ENCODE measurements at regions not wholly inside any gene's neighbourhood (a gene's known extent, or its start where the extent isn't known, plus 50 kb on each side); places are given as distances from the start of the nearest gene placed in this dataset.

- DNase-seq (ENCODE audit: low spot score) (no peak), ATAC-seq (no peak)
- TF ChIP-seq, protein P1, sequence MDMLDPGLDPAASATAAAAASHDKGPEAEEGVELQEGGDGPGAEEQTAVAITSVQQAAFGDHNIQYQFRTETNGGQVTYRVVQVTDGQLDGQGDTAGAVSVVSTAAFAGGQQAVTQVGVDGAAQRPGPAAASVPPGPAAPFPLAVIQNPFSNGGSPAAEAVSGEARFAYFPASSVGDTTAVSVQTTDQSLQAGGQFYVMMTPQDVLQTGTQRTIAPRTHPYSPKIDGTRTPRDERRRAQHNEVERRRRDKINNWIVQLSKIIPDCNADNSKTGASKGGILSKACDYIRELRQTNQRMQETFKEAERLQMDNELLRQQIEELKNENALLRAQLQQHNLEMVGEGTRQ (CRISPR knock-in tag; IDR thresholded peaks at IDR 0.05), result no peak
- TF ChIP-seq CREB1 (CRISPR knock-in tag; IDR thresholded peaks at IDR 0.05) (no peak), NR3C1 (CRISPR knock-in tag; conservative IDR thresholded peaks at IDR 0.05; ENCODE audit: low read depth) (no peak), ZNF423 (CRISPR knock-in tag; IDR thresholded peaks at IDR 0.05) (no peak), HMGXB4 (CRISPR knock-in tag; IDR thresholded peaks at IDR 0.05) (no peak), PRRX2 (CRISPR knock-in tag; IDR thresholded peaks at IDR 0.05) (no peak), ZNF219 (CRISPR knock-in tag; IDR thresholded peaks at IDR 0.05; ENCODE audit: borderline replicate concordance) (no peak), PRDM15 (CRISPR knock-in tag; IDR thresholded peaks at IDR 0.05) (no peak), AFF4 (CRISPR knock-in tag; IDR thresholded peaks at IDR 0.05; ENCODE audit: borderline replicate concordance) (no peak), SOX15 (CRISPR knock-in tag; IDR thresholded peaks at IDR 0.05) (no peak), ZSCAN18 (CRISPR knock-in tag; IDR thresholded peaks at IDR 0.05) (no peak)
- TF ChIP-seq, protein P2, sequence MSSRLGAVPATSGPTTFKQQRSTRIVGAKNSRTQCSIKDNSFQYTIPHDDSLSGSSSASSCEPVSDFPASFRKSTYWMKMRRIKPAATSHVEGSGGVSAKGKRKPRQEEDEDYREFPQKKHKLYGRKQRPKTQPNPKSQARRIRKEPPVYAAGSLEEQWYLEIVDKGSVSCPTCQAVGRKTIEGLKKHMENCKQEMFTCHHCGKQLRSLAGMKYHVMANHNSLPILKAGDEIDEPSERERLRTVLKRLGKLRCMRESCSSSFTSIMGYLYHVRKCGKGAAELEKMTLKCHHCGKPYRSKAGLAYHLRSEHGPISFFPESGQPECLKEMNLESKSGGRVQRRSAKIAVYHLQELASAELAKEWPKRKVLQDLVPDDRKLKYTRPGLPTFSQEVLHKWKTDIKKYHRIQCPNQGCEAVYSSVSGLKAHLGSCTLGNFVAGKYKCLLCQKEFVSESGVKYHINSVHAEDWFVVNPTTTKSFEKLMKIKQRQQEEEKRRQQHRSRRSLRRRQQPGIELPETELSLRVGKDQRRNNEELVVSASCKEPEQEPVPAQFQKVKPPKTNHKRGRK (CRISPR knock-in tag; IDR thresholded peaks at IDR 0.05; ENCODE audit: borderline replicate concordance), result no peak
- TF ChIP-seq, protein P3, sequence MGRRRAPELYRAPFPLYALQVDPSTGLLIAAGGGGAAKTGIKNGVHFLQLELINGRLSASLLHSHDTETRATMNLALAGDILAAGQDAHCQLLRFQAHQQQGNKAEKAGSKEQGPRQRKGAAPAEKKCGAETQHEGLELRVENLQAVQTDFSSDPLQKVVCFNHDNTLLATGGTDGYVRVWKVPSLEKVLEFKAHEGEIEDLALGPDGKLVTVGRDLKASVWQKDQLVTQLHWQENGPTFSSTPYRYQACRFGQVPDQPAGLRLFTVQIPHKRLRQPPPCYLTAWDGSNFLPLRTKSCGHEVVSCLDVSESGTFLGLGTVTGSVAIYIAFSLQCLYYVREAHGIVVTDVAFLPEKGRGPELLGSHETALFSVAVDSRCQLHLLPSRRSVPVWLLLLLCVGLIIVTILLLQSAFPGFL (CRISPR knock-in tag; IDR thresholded peaks at IDR 0.05; ENCODE audit: borderline replicate concordance), result no peak
- H3K27ac Mint-ChIP-seq, result no peak overlapping the region
- CTCF ChIA-PET, result no interaction called here
- H3K4me3 Mint-ChIP-seq, result no peak overlapping the region
- H3K4me1 Mint-ChIP-seq, result peaks cover 9% of the 10 kb centered on the region
- peaks cover 13% of the 10 kb centered on the region for H3K9me3 Mint-ChIP-seq
- peaks cover 12% of the 10 kb centered on the region for H3K36me3 Mint-ChIP-seq
- POLR2A ChIA-PET, result no interaction called here
- no peaks in the 10 kb centered on the region; the same call in 1 of the 2 replicates for H3K27me3 Mint-ChIP-seq (ENCODE audit: low read depth)
Observed at GRCh38 chr1:244217711-244218110, 166.6 kb downstream of the ZBTB18 start.
